GM23338 (cell line): ENCODE measurements at regions not wholly inside any gene's neighbourhood (a gene's known extent, or its start where the extent isn't known, plus 50 kb on each side); places are given as distances from the start of the nearest gene placed in this dataset.

Experiments used
- ATAC-seq: fragments of 200-7000 bp; cut with Tn5 transposase; 3 replicates; pipeline ENCODE4 v1.9.1; 2020
- DNase-seq: peaks from one replicate; pipeline ENCODE4 v3.0.0-alpha.2; 2015; ENCODE audit warnings: low spot score
- H2AFZ ChIP-seq: fragments of 200-600 bp; sonication (generic); 2 replicates; pipeline ENCODE4 v1.8.0; 2016; ENCODE audit warnings: antibody characterized with exemption, mild to moderate bottlenecking, moderate library complexity
- H3F3A ChIP-seq: fragments of 200-600 bp; sonication (generic); replicated peaks from 2 replicates; pipeline ENCODE4 v1.8.0; 2017; ENCODE audit warnings: antibody characterized with exemption, mixed run types, low read depth
- H3K27ac ChIP-seq: fragments of 200-600 bp; sonication (generic); 2 replicates; pipeline ENCODE4 v1.6.1; 2016; ENCODE audit warnings: low read depth
- H3K27me3 ChIP-seq: fragments of 200-600 bp; sonication (generic); 2 replicates; pipeline ENCODE4 v1.8.0; 2016; ENCODE audit warnings: mild to moderate bottlenecking, mixed run types, moderate library complexity; ENCODE audit not compliant: insufficient read depth
- H3K36me3 ChIP-seq: fragments of 200-600 bp; sonication (generic); 2 replicates; pipeline ENCODE4 v1.8.0; 2016; ENCODE audit warnings: mild to moderate bottlenecking; ENCODE audit not compliant: insufficient read depth
- H3K4me1 ChIP-seq: fragments of 200-600 bp; sonication (generic); 2 replicates; pipeline ENCODE4 v1.8.0; 2016; ENCODE audit warnings: mild to moderate bottlenecking, moderate library complexity; ENCODE audit not compliant: insufficient read depth
- H3K4me2 ChIP-seq: fragments of 200-600 bp; sonication (generic); 2 replicates; pipeline ENCODE4 v1.7.1; 2017; ENCODE audit warnings: mixed run types
- H3K4me3 ChIP-seq: fragments of 200-600 bp; sonication (generic); 2 replicates; pipeline ENCODE4 v1.6.1; 2016; ENCODE audit warnings: mixed run types
- H3K79me2 ChIP-seq: fragments of 200-600 bp; sonication (generic); replicated peaks from 2 replicates; pipeline ENCODE4 v1.8.0; 2017; ENCODE audit warnings: mild to moderate bottlenecking; ENCODE audit not compliant: insufficient read depth
- H3K9me2 ChIP-seq: fragments of 200-600 bp; sonication (generic); 2 replicates; pipeline ENCODE4 v1.8.0; 2017; ENCODE audit not compliant: insufficient read depth
- H4K20me1 ChIP-seq: fragments of 200-600 bp; sonication (generic); replicated peaks from 2 replicates; pipeline ENCODE4 v1.8.0; 2017; ENCODE audit warnings: mild to moderate bottlenecking; ENCODE audit not compliant: insufficient read depth
- H3K27ac Mint-ChIP-seq: 2 replicates; pipeline ENCODE4 v1.8.0; 2020; ENCODE audit warnings: inconsistent platforms, mild to moderate bottlenecking, moderate library complexity, mixed read lengths
- H3K27me3 Mint-ChIP-seq: 3 replicates; pipeline ENCODE4 v1.8.0; 2022; ENCODE audit warnings: low read depth, mild to moderate bottlenecking, moderate library complexity, mixed read lengths, inconsistent platforms; ENCODE audit not compliant: insufficient read depth, poor library complexity
- H3K36me3 Mint-ChIP-seq: 3 replicates; pipeline ENCODE4 v1.8.0; 2021; ENCODE audit warnings: low read depth, mild to moderate bottlenecking, inconsistent platforms, moderate library complexity, mixed read lengths
- H3K4me1 Mint-ChIP-seq: 3 replicates; pipeline ENCODE4 v1.8.0; 2020; ENCODE audit warnings: mild to moderate bottlenecking, inconsistent platforms, mixed read lengths
- H3K4me3 Mint-ChIP-seq: 3 replicates; pipeline ENCODE4 v1.8.0; 2021; ENCODE audit warnings: moderate library complexity, mild to moderate bottlenecking, inconsistent platforms, mixed read lengths
- H3K9me3 Mint-ChIP-seq: 3 replicates; pipeline ENCODE4 v1.8.0; 2020; ENCODE audit warnings: moderate library complexity, mild to moderate bottlenecking, inconsistent platforms, mixed read lengths
- EZH2 ChIP-seq: fragments of 200-600 bp; sonication (generic); IDR thresholded peaks from one replicate; pipeline ENCODE4 v1.8.0; 2017; ENCODE audit warnings: antibody characterized with exemption, mild to moderate bottlenecking, low read depth; ENCODE audit not compliant: unreplicated experiment
- JUNB ChIP-seq: IDR thresholded peaks from one replicate; pipeline ENCODE4 v1.6.1; 2016; ENCODE audit warnings: antibody characterized with exemption; ENCODE audit not compliant: unreplicated experiment
- REST ChIP-seq: IDR thresholded peaks from one replicate; pipeline ENCODE4 v1.6.1; 2018; ENCODE audit warnings: antibody characterized with exemption; ENCODE audit not compliant: unreplicated experiment
- STAT1 ChIP-seq: IDR thresholded peaks from one replicate; pipeline ENCODE4 v1.6.1; 2016; ENCODE audit warnings: antibody characterized with exemption; ENCODE audit not compliant: unreplicated experiment
- ZNF114 ChIP-seq: fragments of 250-450 bp; sonication (Bioruptor Pico); IDR thresholded peaks from 2 replicates; pipeline ENCODE4 v1.5.0; 2020; ENCODE audit warnings: mild to moderate bottlenecking, moderate library complexity
- TF ChIP-seq, protein P1 (sequence below): IDR thresholded peaks from 2 replicates; pipeline ENCODE4 v1.6.1; 2016; ENCODE audit warnings: antibody characterized with exemption
- TF ChIP-seq, protein P2 (sequence below): fragments of 250-450 bp; sonication (Bioruptor Pico); IDR thresholded peaks from 2 replicates; pipeline ENCODE4 v1.5.0; 2020; ENCODE audit warnings: mild to moderate bottlenecking, moderate library complexity

- Mint-ChIP-seq H3K9me3 (peaks cover 19% of the 10 kb centered on the region; the same call in 2 of the 3 replicates), H3K4me1 (peaks cover 5% of the 10 kb centered on the region; the same call in 2 of the 3 replicates), H3K27me3 (peaks cover 2% of the 10 kb centered on the region), H3K4me3 (no peak overlapping the region), H3K27ac (no peak overlapping the region), H3K36me3 (peaks cover 7% of the 10 kb centered on the region; the same call in 1 of the 3 replicates)
- ATAC-seq, result no peak
- H3K9me2 ChIP-seq, result no peaks in the 10 kb centered on the region
- no peak overlapping the region for H3K4me2 ChIP-seq
- no peak overlapping the region for H3K4me3 ChIP-seq
- H2AFZ ChIP-seq, result no peak overlapping the region
- no peaks in the 10 kb centered on the region for H3K79me2 ChIP-seq
- no peaks in the 10 kb centered on the region for H3K4me1 ChIP-seq
- H3K36me3 ChIP-seq, result no peaks in the 10 kb centered on the region
- no peak for DNase-seq
- H3K27me3 ChIP-seq, result no peaks in the 10 kb centered on the region
- no peaks in the 10 kb centered on the region for H4K20me1 ChIP-seq
- H3K27ac ChIP-seq, result no peak overlapping the region
- no peaks in the 10 kb centered on the region for H3F3A ChIP-seq
- TF ChIP-seq JUNB (no peak), EZH2 (no peak), REST (no peak), ZNF114 (no peak), STAT1 (no peak)
- TF ChIP-seq, protein P1, sequence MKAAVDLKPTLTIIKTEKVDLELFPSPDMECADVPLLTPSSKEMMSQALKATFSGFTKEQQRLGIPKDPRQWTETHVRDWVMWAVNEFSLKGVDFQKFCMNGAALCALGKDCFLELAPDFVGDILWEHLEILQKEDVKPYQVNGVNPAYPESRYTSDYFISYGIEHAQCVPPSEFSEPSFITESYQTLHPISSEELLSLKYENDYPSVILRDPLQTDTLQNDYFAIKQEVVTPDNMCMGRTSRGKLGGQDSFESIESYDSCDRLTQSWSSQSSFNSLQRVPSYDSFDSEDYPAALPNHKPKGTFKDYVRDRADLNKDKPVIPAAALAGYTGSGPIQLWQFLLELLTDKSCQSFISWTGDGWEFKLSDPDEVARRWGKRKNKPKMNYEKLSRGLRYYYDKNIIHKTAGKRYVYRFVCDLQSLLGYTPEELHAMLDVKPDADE, result no peak
- TF ChIP-seq, protein P2, sequence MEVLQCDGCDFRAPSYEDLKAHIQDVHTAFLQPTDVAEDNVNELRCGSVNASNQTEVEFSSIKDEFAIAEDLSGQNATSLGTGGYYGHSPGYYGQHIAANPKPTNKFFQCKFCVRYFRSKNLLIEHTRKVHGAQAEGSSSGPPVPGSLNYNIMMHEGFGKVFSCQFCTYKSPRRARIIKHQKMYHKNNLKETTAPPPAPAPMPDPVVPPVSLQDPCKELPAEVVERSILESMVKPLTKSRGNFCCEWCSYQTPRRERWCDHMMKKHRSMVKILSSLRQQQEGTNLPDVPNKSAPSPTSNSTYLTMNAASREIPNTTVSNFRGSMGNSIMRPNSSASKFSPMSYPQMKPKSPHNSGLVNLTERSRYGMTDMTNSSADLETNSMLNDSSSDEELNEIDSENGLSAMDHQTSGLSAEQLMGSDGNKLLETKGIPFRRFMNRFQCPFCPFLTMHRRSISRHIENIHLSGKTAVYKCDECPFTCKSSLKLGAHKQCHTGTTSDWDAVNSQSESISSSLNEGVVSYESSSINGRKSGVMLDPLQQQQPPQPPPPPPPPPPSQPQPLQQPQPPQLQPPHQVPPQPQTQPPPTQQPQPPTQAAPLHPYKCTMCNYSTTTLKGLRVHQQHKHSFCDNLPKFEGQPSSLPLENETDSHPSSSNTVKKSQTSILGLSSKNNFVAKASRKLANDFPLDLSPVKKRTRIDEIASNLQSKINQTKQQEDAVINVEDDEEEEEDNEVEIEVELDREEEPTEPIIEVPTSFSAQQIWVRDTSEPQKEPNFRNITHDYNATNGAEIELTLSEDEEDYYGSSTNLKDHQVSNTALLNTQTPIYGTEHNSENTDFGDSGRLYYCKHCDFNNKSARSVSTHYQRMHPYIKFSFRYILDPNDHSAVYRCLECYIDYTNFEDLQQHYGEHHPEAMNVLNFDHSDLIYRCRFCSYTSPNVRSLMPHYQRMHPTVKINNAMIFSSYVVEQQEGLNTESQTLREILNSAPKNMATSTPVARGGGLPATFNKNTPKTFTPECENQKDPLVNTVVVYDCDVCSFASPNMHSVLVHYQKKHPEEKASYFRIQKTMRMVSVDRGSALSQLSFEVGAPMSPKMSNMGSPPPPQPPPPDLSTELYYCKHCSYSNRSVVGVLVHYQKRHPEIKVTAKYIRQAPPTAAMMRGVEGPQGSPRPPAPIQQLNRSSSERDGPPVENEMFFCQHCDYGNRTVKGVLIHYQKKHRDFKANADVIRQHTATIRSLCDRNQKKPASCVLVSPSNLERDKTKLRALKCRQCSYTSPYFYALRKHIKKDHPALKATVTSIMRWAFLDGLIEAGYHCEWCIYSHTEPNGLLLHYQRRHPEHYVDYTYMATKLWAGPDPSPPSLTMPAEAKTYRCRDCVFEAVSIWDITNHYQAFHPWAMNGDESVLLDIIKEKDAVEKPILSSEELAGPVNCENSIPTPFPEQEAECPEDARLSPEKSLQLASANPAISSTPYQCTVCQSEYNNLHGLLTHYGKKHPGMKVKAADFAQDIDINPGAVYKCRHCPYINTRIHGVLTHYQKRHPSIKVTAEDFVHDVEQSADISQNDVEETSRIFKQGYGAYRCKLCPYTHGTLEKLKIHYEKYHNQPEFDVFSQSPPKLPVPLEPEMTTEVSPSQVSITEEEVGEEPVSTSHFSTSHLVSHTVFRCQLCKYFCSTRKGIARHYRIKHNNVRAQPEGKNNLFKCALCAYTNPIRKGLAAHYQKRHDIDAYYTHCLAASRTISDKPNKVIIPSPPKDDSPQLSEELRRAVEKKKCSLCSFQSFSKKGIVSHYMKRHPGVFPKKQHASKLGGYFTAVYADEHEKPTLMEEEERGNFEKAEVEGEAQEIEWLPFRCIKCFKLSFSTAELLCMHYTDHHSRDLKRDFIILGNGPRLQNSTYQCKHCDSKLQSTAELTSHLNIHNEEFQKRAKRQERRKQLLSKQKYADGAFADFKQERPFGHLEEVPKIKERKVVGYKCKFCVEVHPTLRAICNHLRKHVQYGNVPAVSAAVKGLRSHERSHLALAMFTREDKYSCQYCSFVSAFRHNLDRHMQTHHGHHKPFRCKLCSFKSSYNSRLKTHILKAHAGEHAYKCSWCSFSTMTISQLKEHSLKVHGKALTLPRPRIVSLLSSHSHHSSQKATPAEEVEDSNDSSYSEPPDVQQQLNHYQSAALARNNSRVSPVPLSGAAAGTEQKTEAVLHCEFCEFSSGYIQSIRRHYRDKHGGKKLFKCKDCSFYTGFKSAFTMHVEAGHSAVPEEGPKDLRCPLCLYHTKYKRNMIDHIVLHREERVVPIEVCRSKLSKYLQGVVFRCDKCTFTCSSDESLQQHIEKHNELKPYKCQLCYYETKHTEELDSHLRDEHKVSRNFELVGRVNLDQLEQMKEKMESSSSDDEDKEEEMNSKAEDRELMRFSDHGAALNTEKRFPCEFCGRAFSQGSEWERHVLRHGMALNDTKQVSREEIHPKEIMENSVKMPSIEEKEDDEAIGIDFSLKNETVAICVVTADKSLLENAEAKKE (CRISPR knock-in tag), result no peak
These were observed 127.2 kb upstream of the THY1 start for GRCh38 chr11:119550053-119550752.
